Chondrocyte (in vitro differentiated cells): ENCODE measurements at regions not wholly inside any gene's neighbourhood (a gene's known extent, or its start where the extent isn't known, plus 50 kb on each side); places are given as distances from the start of the nearest gene placed in this dataset.

Experiments used
- DNase-seq: peaks from one replicate; pipeline ENCODE4 v3.0.0; 2021; ENCODE audit warnings: mixed read lengths, low spot score
- H3K27ac Mint-ChIP-seq: one replicate; pipeline ENCODE4 v1.8.0; 2021; ENCODE audit warnings: mild to moderate bottlenecking, moderate library complexity, mixed read lengths; ENCODE audit not compliant: unreplicated experiment
- H3K27me3 Mint-ChIP-seq: 2 replicates; pipeline ENCODE4 v1.8.0; 2021; ENCODE audit warnings: low read depth, mixed read lengths
- H3K36me3 Mint-ChIP-seq: 2 replicates; pipeline ENCODE4 v1.8.0; 2021; ENCODE audit warnings: low read depth, mixed read lengths
- H3K4me1 Mint-ChIP-seq: 2 replicates; pipeline ENCODE4 v1.8.0; 2021; ENCODE audit warnings: low read depth, mild to moderate bottlenecking, mixed read lengths
- H3K4me3 Mint-ChIP-seq: one replicate; pipeline ENCODE4 v1.8.0; 2021; ENCODE audit warnings: mild to moderate bottlenecking, moderate library complexity, mixed read lengths; ENCODE audit not compliant: unreplicated experiment
- H3K9me3 Mint-ChIP-seq: 2 replicates; pipeline ENCODE4 v1.8.0; 2021; ENCODE audit warnings: low read depth, mixed read lengths
- TF ChIP-seq, protein P1 (sequence below): fragments of 200-600 bp; sonication (generic); IDR thresholded peaks from 2 replicates; pipeline ENCODE4 v1.5.0; 2021; ENCODE audit warnings: antibody characterized with exemption, mild to moderate bottlenecking, moderate library complexity

- Mint-ChIP-seq H3K27me3 (peaks cover 4% of the 10 kb centered on the region), H3K27ac (no peak overlapping the region), H3K4me1 (no peaks in the 10 kb centered on the region), H3K4me3 (no peak overlapping the region), H3K9me3 (no peaks in the 10 kb centered on the region), H3K36me3 (no peaks in the 10 kb centered on the region)
- TF ChIP-seq, protein P1, sequence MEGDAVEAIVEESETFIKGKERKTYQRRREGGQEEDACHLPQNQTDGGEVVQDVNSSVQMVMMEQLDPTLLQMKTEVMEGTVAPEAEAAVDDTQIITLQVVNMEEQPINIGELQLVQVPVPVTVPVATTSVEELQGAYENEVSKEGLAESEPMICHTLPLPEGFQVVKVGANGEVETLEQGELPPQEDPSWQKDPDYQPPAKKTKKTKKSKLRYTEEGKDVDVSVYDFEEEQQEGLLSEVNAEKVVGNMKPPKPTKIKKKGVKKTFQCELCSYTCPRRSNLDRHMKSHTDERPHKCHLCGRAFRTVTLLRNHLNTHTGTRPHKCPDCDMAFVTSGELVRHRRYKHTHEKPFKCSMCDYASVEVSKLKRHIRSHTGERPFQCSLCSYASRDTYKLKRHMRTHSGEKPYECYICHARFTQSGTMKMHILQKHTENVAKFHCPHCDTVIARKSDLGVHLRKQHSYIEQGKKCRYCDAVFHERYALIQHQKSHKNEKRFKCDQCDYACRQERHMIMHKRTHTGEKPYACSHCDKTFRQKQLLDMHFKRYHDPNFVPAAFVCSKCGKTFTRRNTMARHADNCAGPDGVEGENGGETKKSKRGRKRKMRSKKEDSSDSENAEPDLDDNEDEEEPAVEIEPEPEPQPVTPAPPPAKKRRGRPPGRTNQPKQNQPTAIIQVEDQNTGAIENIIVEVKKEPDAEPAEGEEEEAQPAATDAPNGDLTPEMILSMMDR = no peak
- no peak for DNase-seq
Measured at GRCh38 chr10:25849268-25849667, 84.8 kb upstream of the MYO3A start.

GRCh38 chr10:25849988-25850387, 84.0 kb upstream of the MYO3A start:
- Mint-ChIP-seq H3K36me3 (no peaks in the 10 kb centered on the region), H3K27me3 (peaks cover 4% of the 10 kb centered on the region), H3K4me1 (no peaks in the 10 kb centered on the region), H3K9me3 (no peaks in the 10 kb centered on the region), H3K4me3 (no peak overlapping the region), H3K27ac (no peak overlapping the region)
- TF ChIP-seq, protein P1 = no peak
- no peak for DNase-seq

- Mint-ChIP-seq H3K27me3 (peaks cover 4% of the 10 kb centered on the region), H3K9me3 (no peaks in the 10 kb centered on the region), H3K4me1 (no peaks in the 10 kb centered on the region), H3K4me3 (no peak overlapping the region), H3K36me3 (no peaks in the 10 kb centered on the region), H3K27ac (no peak overlapping the region)
- TF ChIP-seq, protein P1 = no peak
- DNase-seq = no peak
Measured at GRCh38 chr10:25851548-25851947, 82.5 kb upstream of the MYO3A start.

DNA sequence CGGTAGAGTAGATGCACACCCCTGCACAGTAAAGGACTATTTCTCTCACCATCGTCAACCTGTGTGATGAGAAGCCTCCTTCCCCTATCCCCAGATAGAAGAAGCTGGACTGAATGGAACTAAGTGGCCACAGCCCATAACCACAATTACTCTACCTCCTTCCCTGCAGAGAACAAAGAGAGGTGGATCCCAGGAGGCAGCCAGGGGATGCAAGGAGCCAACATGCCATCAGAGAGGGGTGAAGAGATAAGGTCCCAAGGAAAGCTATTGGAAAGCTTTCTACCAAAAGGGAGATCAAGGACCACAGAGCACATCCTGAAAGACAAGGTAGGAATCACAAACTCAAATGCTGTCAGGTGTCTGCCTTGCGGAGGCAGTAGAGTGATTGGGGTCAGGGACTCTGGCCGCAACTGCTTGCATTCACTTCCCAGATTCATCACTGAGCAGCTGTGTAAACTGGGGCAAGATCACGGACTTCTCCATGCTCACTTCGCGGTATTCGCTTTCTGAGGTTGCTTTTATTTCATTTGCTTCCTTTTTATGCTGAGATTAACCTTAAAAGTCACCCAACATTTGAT, 81.6 kb upstream of the MYO3A start:
- no peaks in the 10 kb centered on the region for H3K9me3 Mint-ChIP-seq
- H3K27me3 Mint-ChIP-seq = peaks cover 4% of the 10 kb centered on the region
- TF ChIP-seq, protein P1 = no peak
- no peaks in the 10 kb centered on the region for H3K36me3 Mint-ChIP-seq
- H3K27ac Mint-ChIP-seq = no peak overlapping the region
- no peak for DNase-seq
- no peak overlapping the region for H3K4me3 Mint-ChIP-seq
- no peaks in the 10 kb centered on the region for H3K4me1 Mint-ChIP-seq

DNA sequence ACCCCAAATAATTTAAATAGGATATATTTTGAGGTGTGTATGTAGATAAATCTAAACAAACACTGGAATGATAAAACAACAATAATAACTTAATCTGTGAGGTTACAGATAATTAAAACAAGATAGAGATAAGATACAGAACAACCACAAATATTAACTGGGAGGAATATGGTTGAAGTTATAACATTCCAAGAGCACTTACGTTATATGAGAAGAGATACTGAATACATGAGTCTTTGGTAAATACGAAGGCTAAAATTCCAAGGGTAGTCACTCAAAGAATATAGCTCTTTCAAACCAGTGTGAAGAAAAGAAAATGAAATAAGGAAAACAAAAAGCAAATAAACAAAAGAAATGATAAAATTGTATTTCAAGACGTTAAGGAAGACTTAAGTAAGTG, 76.0 kb upstream of the MYO3A start:
- no peaks in the 10 kb centered on the region for H3K9me3 Mint-ChIP-seq
- TF ChIP-seq, protein P1 = no peak
- H3K27ac Mint-ChIP-seq = no peak overlapping the region
- H3K27me3 Mint-ChIP-seq = peaks cover 2% of the 10 kb centered on the region
- no peak for DNase-seq
- no peak overlapping the region for H3K4me3 Mint-ChIP-seq
- no peaks in the 10 kb centered on the region for H3K4me1 Mint-ChIP-seq
- H3K36me3 Mint-ChIP-seq = no peaks in the 10 kb centered on the region
